Prostate gland (tissue), 2 donors: ENCODE measurements at regions not wholly inside any gene's neighbourhood (a gene's known extent, or its start where the extent isn't known, plus 50 kb on each side); places are given as distances from the start of the nearest gene placed in this dataset.

ENCODE experiments used
- POLR2AphosphoS5 ChIP-seq: sonication (generic); formaldehyde crosslinking; IDR thresholded peaks from one replicate; pipeline ENCODE4 v1.6.1; 2017; ENCODE audit warnings: antibody characterized with exemption
- TF ChIP-seq, protein P1 (sequence below), 4 experiments: fragments of 200-600 bp in 2 of 4; fragments of 450-650 bp in 2 of 4; sonication (generic) in 2 of 4; IDR thresholded peaks; 1 replicate in 3 of 4; 2 replicates in 1 of 4; pipeline ENCODE4 v1.5.1; 2016 to 2019; ENCODE audit warnings: antibody characterized with exemption in 4 of 4, mild to moderate bottlenecking in 2 of 4, moderate library complexity in 2 of 4

DNA sequence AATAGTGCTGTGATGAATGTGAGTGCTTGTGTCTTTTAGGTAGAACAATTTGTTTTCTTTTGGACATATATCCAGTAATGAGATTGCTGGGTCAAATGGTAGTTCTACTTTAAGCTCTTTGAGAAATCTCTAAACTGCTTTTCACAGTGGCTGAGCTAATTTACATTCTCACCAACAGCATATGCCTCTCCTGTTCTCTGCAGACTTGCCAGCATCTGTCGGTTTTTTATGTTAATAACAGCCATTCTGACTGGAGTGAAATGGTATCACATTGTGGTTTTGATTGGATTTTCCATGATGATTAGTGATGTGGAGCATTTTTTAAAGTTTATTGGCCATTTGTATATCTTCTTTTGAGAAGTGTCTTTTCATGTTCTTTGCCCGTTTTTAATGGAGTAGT is 647.3 kb upstream of the ADAMTS5 start:
- TF ChIP-seq, protein P1, sequence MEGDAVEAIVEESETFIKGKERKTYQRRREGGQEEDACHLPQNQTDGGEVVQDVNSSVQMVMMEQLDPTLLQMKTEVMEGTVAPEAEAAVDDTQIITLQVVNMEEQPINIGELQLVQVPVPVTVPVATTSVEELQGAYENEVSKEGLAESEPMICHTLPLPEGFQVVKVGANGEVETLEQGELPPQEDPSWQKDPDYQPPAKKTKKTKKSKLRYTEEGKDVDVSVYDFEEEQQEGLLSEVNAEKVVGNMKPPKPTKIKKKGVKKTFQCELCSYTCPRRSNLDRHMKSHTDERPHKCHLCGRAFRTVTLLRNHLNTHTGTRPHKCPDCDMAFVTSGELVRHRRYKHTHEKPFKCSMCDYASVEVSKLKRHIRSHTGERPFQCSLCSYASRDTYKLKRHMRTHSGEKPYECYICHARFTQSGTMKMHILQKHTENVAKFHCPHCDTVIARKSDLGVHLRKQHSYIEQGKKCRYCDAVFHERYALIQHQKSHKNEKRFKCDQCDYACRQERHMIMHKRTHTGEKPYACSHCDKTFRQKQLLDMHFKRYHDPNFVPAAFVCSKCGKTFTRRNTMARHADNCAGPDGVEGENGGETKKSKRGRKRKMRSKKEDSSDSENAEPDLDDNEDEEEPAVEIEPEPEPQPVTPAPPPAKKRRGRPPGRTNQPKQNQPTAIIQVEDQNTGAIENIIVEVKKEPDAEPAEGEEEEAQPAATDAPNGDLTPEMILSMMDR (IDR thresholded peaks at IDR 0.05) = no peak
- no peak for TF ChIP-seq POLR2AphosphoS5
